ENCODE measurements at regions not wholly inside any gene's neighbourhood (a gene's known extent, or its start where the extent isn't known, plus 50 kb on each side); places are given as distances from the start of the nearest gene placed in this dataset.
"Not testable (repeated sequence)": the region's sequence is repeated elsewhere in the genome, so short reads cannot be mapped to it uniquely, and the experiment has no call there.

DNA sequence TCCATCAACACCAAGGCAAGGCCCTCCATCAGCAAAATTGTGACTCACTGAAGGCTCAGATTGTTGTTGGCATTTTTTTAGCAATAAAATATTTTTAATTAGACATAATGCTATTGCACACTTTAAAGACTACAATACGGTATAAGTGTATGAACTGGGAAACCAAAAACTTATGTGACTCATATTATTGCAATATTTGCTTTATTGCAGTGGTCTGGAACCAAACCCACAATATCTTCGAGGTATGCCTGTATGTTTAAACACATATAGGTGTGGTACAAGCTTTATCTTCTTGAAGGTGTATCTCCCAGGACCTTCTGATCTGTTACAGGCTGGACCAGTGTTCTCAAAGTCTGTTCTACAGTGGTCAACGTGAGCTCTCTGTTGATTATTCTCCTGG is 142.3 kb upstream of the FNDC3A start (continued):
- TF ChIP-seq, protein P1, sequence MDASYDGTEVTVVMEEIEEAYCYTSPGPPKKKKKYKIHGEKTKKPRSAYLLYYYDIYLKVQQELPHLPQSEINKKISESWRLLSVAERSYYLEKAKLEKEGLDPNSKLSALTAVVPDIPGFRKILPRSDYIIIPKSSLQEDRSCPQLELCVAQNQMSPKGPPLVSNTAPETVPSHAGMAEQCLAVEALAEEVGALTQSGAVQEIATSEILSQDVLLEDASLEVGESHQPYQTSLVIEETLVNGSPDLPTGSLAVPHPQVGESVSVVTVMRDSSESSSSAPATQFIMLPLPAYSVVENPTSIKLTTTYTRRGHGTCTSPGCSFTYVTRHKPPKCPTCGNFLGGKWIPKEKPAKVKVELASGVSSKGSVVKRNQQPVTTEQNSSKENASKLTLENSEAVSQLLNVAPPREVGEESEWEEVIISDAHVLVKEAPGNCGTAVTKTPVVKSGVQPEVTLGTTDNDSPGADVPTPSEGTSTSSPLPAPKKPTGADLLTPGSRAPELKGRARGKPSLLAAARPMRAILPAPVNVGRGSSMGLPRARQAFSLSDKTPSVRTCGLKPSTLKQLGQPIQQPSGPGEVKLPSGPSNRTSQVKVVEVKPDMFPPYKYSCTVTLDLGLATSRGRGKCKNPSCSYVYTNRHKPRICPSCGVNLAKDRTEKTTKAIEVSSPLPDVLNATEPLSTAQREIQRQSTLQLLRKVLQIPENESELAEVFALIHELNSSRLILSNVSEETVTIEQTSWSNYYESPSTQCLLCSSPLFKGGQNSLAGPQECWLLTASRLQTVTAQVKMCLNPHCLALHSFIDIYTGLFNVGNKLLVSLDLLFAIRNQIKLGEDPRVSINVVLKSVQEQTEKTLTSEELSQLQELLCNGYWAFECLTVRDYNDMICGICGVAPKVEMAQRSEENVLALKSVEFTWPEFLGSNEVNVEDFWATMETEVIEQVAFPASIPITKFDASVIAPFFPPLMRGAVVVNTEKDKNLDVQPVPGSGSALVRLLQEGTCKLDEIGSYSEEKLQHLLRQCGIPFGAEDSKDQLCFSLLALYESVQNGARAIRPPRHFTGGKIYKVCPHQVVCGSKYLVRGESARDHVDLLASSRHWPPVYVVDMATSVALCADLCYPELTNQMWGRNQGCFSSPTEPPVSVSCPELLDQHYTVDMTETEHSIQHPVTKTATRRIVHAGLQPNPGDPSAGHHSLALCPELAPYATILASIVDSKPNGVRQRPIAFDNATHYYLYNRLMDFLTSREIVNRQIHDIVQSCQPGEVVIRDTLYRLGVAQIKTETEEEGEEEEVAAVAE (CRISPR knock-in tag; IDR thresholded peaks at IDR 0.05; ENCODE audit: borderline replicate concordance), result no peak
- TF ChIP-seq PAWR (CRISPR knock-in tag; IDR thresholded peaks at IDR 0.05; ENCODE audit: borderline replicate concordance), result no peak

DNA sequence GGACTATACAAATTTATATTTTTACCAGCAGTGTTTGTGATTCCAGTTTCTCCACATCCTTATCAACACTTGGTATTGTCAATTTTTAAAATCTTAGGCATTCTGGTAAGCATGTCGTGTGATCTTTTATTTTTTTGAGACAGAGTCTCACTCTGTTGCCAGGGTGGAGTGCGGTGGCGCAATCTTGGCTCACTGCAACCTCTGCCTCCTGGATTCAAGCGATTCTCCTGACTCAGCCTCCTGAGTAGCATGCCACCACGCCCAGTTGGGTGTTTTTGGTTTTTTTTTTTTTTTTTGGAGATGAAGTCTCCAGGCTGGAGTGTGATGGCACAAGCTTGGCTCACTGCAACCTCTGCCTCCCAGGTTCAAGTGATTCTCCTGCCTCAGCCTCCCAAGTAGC is 140.4 kb upstream of the FNDC3A start:
- H3K79me2 ChIP-seq (ENCODE audit: insufficient read depth, low read length); intact Hi-C loops (cut with micrococcal nuclease; ENCODE audit: unreplicated experiment); H3K4me2 ChIP-seq (ENCODE audit: low read depth, low read length); BruUV-seq (replicated peaks); H3K27me3 ChIP-seq (ENCODE audit: control insufficient read depth in 1 of 2, insufficient read depth in 2 of 2, low read length in 2 of 2); CTCF ChIA-PET (ENCODE audit: low intra/inter-chr PET ratio, low total read pairs); H3K9ac ChIP-seq (ENCODE audit: insufficient read depth, low read depth, low read length); H3K9me3 ChIP-seq (ENCODE audit: low read length); POLR2A ChIA-PET; in situ Hi-C loops (cut with HindIII; ENCODE audit: extremely low pct_ligation_motif_present, low pct_unique_long_range_greater_than_20kb); ATAC-seq; H3K4me1 ChIP-seq (ENCODE audit: insufficient read depth, low read length); H3K4me3 ChIP-seq (replicated peaks in 1 of 3; ENCODE audit: insufficient read depth in 1 of 3, low read depth in 2 of 3, low read length in 3 of 3); H4K20me1 ChIP-seq (ENCODE audit: insufficient read depth, low read length); H3K27ac ChIP-seq (ENCODE audit: extremely low read length, insufficient read depth, low read length); FAIRE-seq; H2AFZ ChIP-seq (ENCODE audit: low read length); DNase-seq (ENCODE audit: low spot score); H3K36me3 ChIP-seq (replicated peaks in 1 of 2; ENCODE audit: control insufficient read depth in 1 of 2, insufficient read depth in 2 of 2, low read length in 2 of 2): not testable (repeated sequence)
- 27% methylated on average over 5 of the region's 5 CpGs for WGBS (ENCODE audit: low lambda C conversion rate)

Measured in HepG2 (cell line).